ENCODE measurements at regions not wholly inside any gene's neighbourhood (a gene's known extent, or its start where the extent isn't known, plus 50 kb on each side); places are given as distances from the start of the nearest gene placed in this dataset.

DNA sequence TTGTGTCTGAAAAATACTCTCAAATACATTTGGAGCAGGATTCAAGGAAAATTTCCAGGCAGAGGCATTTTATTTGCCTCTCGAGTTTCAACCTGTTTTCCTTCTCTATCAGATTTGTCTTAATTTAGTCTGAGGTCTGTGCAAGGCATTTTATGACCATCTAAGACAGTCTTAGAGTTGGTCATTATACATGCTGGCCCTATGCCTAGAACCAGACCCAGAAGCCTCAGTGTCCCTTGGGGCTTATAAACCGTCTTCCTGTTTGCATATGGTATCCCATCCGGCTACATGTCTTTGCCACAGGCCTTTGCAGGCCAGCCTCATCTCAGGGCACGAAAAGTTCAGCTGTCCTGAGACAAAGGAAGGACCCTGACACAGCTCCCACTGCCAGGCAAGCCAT, 346.1 kb downstream of the SIPA1L2 start:
- H2AFZ ChIP-seq (replicated peaks; ENCODE audit: low read length, poor library complexity) = no peak overlapping the region
- WGBS, 2 experiments (ENCODE audit: extremely low coverage in 2 of 2, insufficient read length in 1 of 2) = 47% methylated on average over 3 of the region's 4 CpGs; no CpG with 5 or more reads in 1 of the 2 experiments
- no peak overlapping the region for H3K4ac ChIP-seq (ENCODE audit: low read depth, low read length)
- no TSS peak for BruUV-seq (replicated peaks)
- H2BK15ac ChIP-seq (ENCODE audit: low read depth, low read length) = no peak overlapping the region
- dilution Hi-C loops (cut with HindIII; ENCODE audit: low sequenced_read_pairs, unreplicated experiment) = no loop called here
- H3K27ac ChIP-seq (ENCODE audit: insufficient read depth, low read length) = no peak overlapping the region
- ChIA-PET POLR2A (ENCODE audit: unreplicated experiment) (no interaction called here), CTCF (no interaction called here)
- H4K8ac ChIP-seq (ENCODE audit: low read depth in 2 of 2, low read length in 2 of 2) = no peak overlapping the region
- peaks cover 5% of the 10 kb centered on the region; the same call in 1 of the 2 replicates for H3K27me3 ChIP-seq (ENCODE audit: control insufficient read depth, insufficient read depth, low read length)
- H3K9ac ChIP-seq (ENCODE audit: low read depth, low read length) = no peak overlapping the region
- H3K79me1 ChIP-seq (ENCODE audit: low read depth in 1 of 2, low read length in 2 of 2) = no peaks in the 10 kb centered on the region
- no peak overlapping the region for H4K91ac ChIP-seq (ENCODE audit: insufficient read depth, low read depth, low read length)
- H3K4me2 ChIP-seq (ENCODE audit: low read depth, low read length) = no peak overlapping the region
- no peak overlapping the region for H2BK120ac ChIP-seq (ENCODE audit: low read depth, low read length)
- no peaks in the 10 kb centered on the region for H3K36me3 ChIP-seq (ENCODE audit: control insufficient read depth, insufficient read depth, low read length)
- in situ Hi-C loops (cut with MboI; ENCODE audit: low sequenced_read_pairs) = no loop called here
- no peak overlapping the region for H2BK5ac ChIP-seq (ENCODE audit: low read depth, low read length, poor library complexity, severe bottlenecking)
- no peak overlapping the region for H3K4me3 ChIP-seq (ENCODE audit: insufficient read depth, low read depth, low read length)
- no peak overlapping the region for H3K18ac ChIP-seq (ENCODE audit: low read depth, low read length)
- TF ChIP-seq CEBPB (IDR thresholded peaks at IDR 0.05; ENCODE audit: low read depth, low read length) (no peak), FOS (IDR thresholded peaks at IDR 0.05; ENCODE audit: low read depth, low read length) (no peak), MAFK (IDR thresholded peaks at IDR 0.05; ENCODE audit: low read depth, low read length) (no peak), BHLHE40 (IDR thresholded peaks at IDR 0.05; ENCODE audit: low read depth, low read length) (no peak), POLR2A (IDR thresholded peaks at IDR 0.05; ENCODE audit: low read depth, low read length) (no peak), RFX5 (IDR thresholded peaks at IDR 0.05; ENCODE audit: low read depth, low read length) (no peak)
- TF ChIP-seq, protein P1, sequence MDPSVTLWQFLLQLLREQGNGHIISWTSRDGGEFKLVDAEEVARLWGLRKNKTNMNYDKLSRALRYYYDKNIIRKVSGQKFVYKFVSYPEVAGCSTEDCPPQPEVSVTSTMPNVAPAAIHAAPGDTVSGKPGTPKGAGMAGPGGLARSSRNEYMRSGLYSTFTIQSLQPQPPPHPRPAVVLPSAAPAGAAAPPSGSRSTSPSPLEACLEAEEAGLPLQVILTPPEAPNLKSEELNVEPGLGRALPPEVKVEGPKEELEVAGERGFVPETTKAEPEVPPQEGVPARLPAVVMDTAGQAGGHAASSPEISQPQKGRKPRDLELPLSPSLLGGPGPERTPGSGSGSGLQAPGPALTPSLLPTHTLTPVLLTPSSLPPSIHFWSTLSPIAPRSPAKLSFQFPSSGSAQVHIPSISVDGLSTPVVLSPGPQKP (IDR thresholded peaks at IDR 0.05; ENCODE audit: borderline replicate concordance, low read depth, low read length) = no peak
- TF ChIP-seq, protein P2, sequence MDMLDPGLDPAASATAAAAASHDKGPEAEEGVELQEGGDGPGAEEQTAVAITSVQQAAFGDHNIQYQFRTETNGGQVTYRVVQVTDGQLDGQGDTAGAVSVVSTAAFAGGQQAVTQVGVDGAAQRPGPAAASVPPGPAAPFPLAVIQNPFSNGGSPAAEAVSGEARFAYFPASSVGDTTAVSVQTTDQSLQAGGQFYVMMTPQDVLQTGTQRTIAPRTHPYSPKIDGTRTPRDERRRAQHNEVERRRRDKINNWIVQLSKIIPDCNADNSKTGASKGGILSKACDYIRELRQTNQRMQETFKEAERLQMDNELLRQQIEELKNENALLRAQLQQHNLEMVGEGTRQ (IDR thresholded peaks at IDR 0.05; ENCODE audit: low read depth, low read length) = no peak
- no peak overlapping the region for H3K23ac ChIP-seq (ENCODE audit: low read depth, low read length)
- no peak overlapping the region for H3K14ac ChIP-seq (replicated peaks; ENCODE audit: low read depth, low read length)
- no peaks in the 10 kb centered on the region for H4K20me1 ChIP-seq (ENCODE audit: insufficient read depth, low read length)
- no peak overlapping the region for H2AK5ac ChIP-seq (ENCODE audit: low read depth, low read length)
- no peak overlapping the region for H3K56ac ChIP-seq (ENCODE audit: extremely low read depth, insufficient read depth, low read length)
- no peaks in the 10 kb centered on the region for H3K9me3 ChIP-seq (ENCODE audit: control insufficient read depth, insufficient read depth, low read length)
- H3K9me1 ChIP-seq (ENCODE audit: insufficient read depth, low read length) = no peaks in the 10 kb centered on the region
- no peak overlapping the region for H4K5ac ChIP-seq (ENCODE audit: low read depth, low read length)
- ATAC-seq (ENCODE audit: low read depth) (no peak), DNase-seq (no peak)
- H2AK9ac ChIP-seq (replicated peaks; ENCODE audit: low read depth, low read length, poor library complexity) = no peak overlapping the region
- no peak overlapping the region for H2BK20ac ChIP-seq (ENCODE audit: low read depth, low read length)
- H3K4me1 ChIP-seq (ENCODE audit: control insufficient read depth, insufficient read depth, low read length) = peaks cover 2% of the 10 kb centered on the region; the same call in 1 of the 2 replicates
- intact Hi-C loops (cut with micrococcal nuclease) = no loop called here

Measured in IMR-90 (cell line).